ENCODE measurements at regions not wholly inside any gene's neighbourhood (a gene's known extent, or its start where the extent isn't known, plus 50 kb on each side); places are given as distances from the start of the nearest gene placed in this dataset.

- H3K27ac ChIP-seq (ENCODE audit: low read depth, low read length) = no peak overlapping the region
- H3K4me2 ChIP-seq (ENCODE audit: low read depth, low read length, poor library complexity, severe bottlenecking) = no peak overlapping the region
- H2AFZ ChIP-seq (ENCODE audit: low read depth, low read length, severe bottlenecking) = no peak overlapping the region
- H3K36me3 ChIP-seq (ENCODE audit: low read length) = no peaks in the 10 kb centered on the region
- TF ChIP-seq CTCF (IDR thresholded peaks at IDR 0.05; ENCODE audit: insufficient read depth, low read length, poor library complexity, severe bottlenecking) (no peak), EZH2phosphoT487 (conservative IDR thresholded peaks at IDR 0.05; ENCODE audit: low read length) (no peak)
- H3K4me3 ChIP-seq (ENCODE audit: insufficient read depth, low read length, poor library complexity, severe bottlenecking) = no peak overlapping the region
- H3K9ac ChIP-seq (ENCODE audit: low read length) = no peak overlapping the region
- no peaks in the 10 kb centered on the region for H3K9me2 ChIP-seq (replicated peaks; ENCODE audit: insufficient read depth, low read length)
- H3K9me3 ChIP-seq (ENCODE audit: insufficient read depth, low read length) = no peaks in the 10 kb centered on the region
- no peaks in the 10 kb centered on the region for H3K27me3 ChIP-seq (ENCODE audit: low read length)
- H4K20me1 ChIP-seq (ENCODE audit: low read depth, low read length) = no peaks in the 10 kb centered on the region
- H3F3A ChIP-seq (ENCODE audit: insufficient read depth) = no peaks in the 10 kb centered on the region
- no peaks in the 10 kb centered on the region for H3K79me2 ChIP-seq (ENCODE audit: insufficient read depth, low read length)
These were observed 537.2 kb upstream of the IL12A start for GRCh38 chr3:159451482-159451881.

- Histone ChIP-seq H3K9me2 (replicated peaks; ENCODE audit: insufficient read depth, low read length) (no peaks in the 10 kb centered on the region), H3K4me2 (ENCODE audit: low read depth, low read length, poor library complexity, severe bottlenecking) (no peak overlapping the region), H3K4me3 (ENCODE audit: insufficient read depth, low read length, poor library complexity, severe bottlenecking) (no peak overlapping the region), H3K27me3 (ENCODE audit: low read length) (no peaks in the 10 kb centered on the region), H2AFZ (ENCODE audit: low read depth, low read length, severe bottlenecking) (no peak overlapping the region), H3K79me2 (ENCODE audit: insufficient read depth, low read length) (no peaks in the 10 kb centered on the region), H3F3A (ENCODE audit: insufficient read depth) (no peaks in the 10 kb centered on the region), H3K36me3 (ENCODE audit: low read length) (no peaks in the 10 kb centered on the region), H3K9me3 (ENCODE audit: insufficient read depth, low read length) (no peaks in the 10 kb centered on the region), H3K9ac (ENCODE audit: low read length) (no peak overlapping the region), H3K27ac (ENCODE audit: low read depth, low read length) (no peak overlapping the region), H4K20me1 (ENCODE audit: low read depth, low read length) (no peaks in the 10 kb centered on the region)
- no peak for TF ChIP-seq CTCF (IDR thresholded peaks at IDR 0.05; ENCODE audit: insufficient read depth, low read length, poor library complexity, severe bottlenecking)
- TF ChIP-seq EZH2phosphoT487 (conservative IDR thresholded peaks at IDR 0.05; ENCODE audit: low read length) = no peak
These were observed 535.6 kb upstream of the IL12A start for GRCh38 chr3:159453036-159453435.

GRCh38 chr3:159453945-159454344 lies 534.7 kb upstream of the IL12A start:
- Histone ChIP-seq H3K79me2 (ENCODE audit: insufficient read depth, low read length) (no peaks in the 10 kb centered on the region), H3K36me3 (ENCODE audit: low read length) (no peaks in the 10 kb centered on the region), H3K27ac (ENCODE audit: low read depth, low read length) (no peak overlapping the region), H3K4me3 (ENCODE audit: insufficient read depth, low read length, poor library complexity, severe bottlenecking) (no peak overlapping the region), H3K9ac (ENCODE audit: low read length) (no peak overlapping the region), H3K9me2 (replicated peaks; ENCODE audit: insufficient read depth, low read length) (no peaks in the 10 kb centered on the region), H3K4me2 (ENCODE audit: low read depth, low read length, poor library complexity, severe bottlenecking) (no peak overlapping the region), H3F3A (ENCODE audit: insufficient read depth) (no peaks in the 10 kb centered on the region), H2AFZ (ENCODE audit: low read depth, low read length, severe bottlenecking) (no peak overlapping the region), H3K27me3 (ENCODE audit: low read length) (no peaks in the 10 kb centered on the region), H4K20me1 (ENCODE audit: low read depth, low read length) (no peaks in the 10 kb centered on the region), H3K9me3 (ENCODE audit: insufficient read depth, low read length) (no peaks in the 10 kb centered on the region)
- TF ChIP-seq EZH2phosphoT487 (conservative IDR thresholded peaks at IDR 0.05; ENCODE audit: low read length) (no peak), CTCF (IDR thresholded peaks at IDR 0.05; ENCODE audit: insufficient read depth, low read length, poor library complexity, severe bottlenecking) (no peak)

Measured in SU-DHL-6 (cell line).